Chondrocyte (in vitro differentiated cells): ENCODE measurements at regions not wholly inside any gene's neighbourhood (a gene's known extent, or its start where the extent isn't known, plus 50 kb on each side); places are given as distances from the start of the nearest gene placed in this dataset.

Experiments used
- DNase-seq: peaks from one replicate; pipeline ENCODE4 v3.0.0; 2021; ENCODE audit warnings: mixed read lengths, low spot score
- H3K27ac Mint-ChIP-seq: one replicate; pipeline ENCODE4 v1.8.0; 2021; ENCODE audit warnings: mild to moderate bottlenecking, moderate library complexity, mixed read lengths; ENCODE audit not compliant: unreplicated experiment
- H3K27me3 Mint-ChIP-seq: 2 replicates; pipeline ENCODE4 v1.8.0; 2021; ENCODE audit warnings: low read depth, mixed read lengths
- H3K36me3 Mint-ChIP-seq: 2 replicates; pipeline ENCODE4 v1.8.0; 2021; ENCODE audit warnings: low read depth, mixed read lengths
- H3K4me1 Mint-ChIP-seq: 2 replicates; pipeline ENCODE4 v1.8.0; 2021; ENCODE audit warnings: low read depth, mild to moderate bottlenecking, mixed read lengths
- H3K4me3 Mint-ChIP-seq: one replicate; pipeline ENCODE4 v1.8.0; 2021; ENCODE audit warnings: mild to moderate bottlenecking, moderate library complexity, mixed read lengths; ENCODE audit not compliant: unreplicated experiment
- H3K9me3 Mint-ChIP-seq: 2 replicates; pipeline ENCODE4 v1.8.0; 2021; ENCODE audit warnings: low read depth, mixed read lengths
- CTCF ChIP-seq: fragments of 200-600 bp; sonication (generic); IDR thresholded peaks from 2 replicates; pipeline ENCODE4 v1.5.0; 2021; ENCODE audit warnings: antibody characterized with exemption, mild to moderate bottlenecking, moderate library complexity

DNA sequence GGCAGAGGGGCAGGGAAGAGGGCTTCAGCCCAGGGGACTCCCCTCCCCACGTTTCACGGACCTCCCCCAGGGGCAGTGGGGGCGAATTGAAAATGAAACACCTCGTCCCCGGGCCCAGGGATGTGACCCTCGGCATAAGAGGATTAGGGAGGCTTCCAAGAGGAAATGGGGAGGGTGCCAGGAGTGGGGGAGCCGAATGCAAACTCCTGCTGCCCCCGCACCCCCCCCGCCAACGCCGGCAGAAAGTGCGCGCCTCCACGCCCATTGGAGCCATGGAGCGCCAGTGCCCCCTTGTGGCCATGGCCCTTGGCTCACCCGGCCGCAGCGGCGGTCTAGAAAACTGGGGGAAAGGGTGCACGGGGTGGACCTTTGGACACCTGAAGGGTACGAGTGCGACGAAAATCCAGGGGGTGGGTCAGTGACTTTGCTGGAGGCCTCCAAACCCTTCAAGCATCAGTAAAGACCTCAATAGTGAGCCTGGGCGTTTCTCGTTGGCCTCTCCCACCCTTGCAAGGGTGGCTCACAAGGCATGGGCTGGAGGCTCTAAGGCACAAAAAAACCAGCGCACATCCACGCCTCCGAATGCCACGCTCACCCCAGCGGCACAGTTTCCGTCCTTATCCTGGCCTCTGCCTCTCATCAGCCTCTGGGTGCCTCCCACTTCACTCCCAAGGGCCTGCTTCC, 120.8 kb upstream of the PJA1 start:
- H3K27ac Mint-ChIP-seq, result no peak overlapping the region
- peaks cover 2% of the 10 kb centered on the region for H3K27me3 Mint-ChIP-seq
- H3K36me3 Mint-ChIP-seq, result no peaks in the 10 kb centered on the region
- no peaks in the 10 kb centered on the region for H3K9me3 Mint-ChIP-seq
- no peaks in the 10 kb centered on the region for H3K4me1 Mint-ChIP-seq
- no peak for DNase-seq
- peak overlapping the region; percentile 33 for H3K4me3 Mint-ChIP-seq
- TF ChIP-seq CTCF, result peak; percentile 84

DNA sequence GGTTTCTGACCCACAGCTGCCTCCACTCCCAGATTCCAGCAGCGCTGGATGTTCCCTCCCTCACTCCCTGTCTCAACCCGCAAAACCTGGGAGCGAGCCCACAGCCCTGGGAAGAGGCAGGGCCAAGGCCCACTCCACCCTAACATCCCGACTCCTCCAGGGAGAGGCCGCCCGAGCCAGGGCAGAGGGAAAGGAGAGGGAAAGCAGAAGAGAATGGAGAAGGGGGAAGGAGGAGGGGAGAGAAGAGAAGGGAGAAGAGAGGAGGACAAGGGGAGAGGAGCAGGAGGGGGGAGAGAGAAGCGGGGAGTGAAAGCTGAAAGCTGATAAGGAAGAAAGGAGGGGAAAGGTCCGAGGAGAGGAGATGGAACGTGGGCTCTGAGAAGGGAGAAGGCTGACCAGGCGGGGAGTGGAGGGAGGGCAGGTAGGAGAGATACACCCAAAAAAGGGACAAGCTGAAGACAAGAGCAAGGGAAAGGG, 120.2 kb upstream of the PJA1 start:
- Mint-ChIP-seq H3K4me1 (no peaks in the 10 kb centered on the region), H3K27ac (no peak overlapping the region), H3K36me3 (no peaks in the 10 kb centered on the region), H3K9me3 (no peaks in the 10 kb centered on the region), H3K4me3 (peak overlapping the region; percentile 33), H3K27me3 (peaks cover 2% of the 10 kb centered on the region)
- no peak for TF ChIP-seq CTCF
- DNase-seq, result no peak

DNA sequence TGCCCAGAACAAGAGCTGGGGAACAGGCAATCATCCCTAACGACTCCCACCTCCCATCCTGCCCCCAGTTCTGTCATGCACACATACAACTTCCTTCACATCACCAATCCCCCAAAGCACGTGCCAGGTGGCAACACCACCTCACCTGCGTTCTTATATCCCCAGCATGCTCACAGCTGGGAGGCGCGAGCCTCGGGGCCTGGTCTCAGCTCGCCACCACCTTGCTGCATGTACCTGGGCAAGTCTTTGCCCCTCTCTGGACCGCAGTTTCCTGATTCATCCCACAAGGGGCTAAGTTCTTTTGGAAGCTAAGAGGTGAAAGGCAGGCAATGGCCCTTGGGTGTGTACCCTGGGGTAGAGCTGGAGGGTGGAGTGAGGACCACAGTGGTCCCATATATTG, 119.2 kb upstream of the PJA1 start:
- Mint-ChIP-seq H3K4me3 (no peak overlapping the region), H3K9me3 (no peaks in the 10 kb centered on the region), H3K27me3 (peaks cover 2% of the 10 kb centered on the region), H3K4me1 (no peaks in the 10 kb centered on the region), H3K36me3 (no peaks in the 10 kb centered on the region), H3K27ac (no peak overlapping the region)
- no peak for DNase-seq
- TF ChIP-seq CTCF, result no peak

DNA sequence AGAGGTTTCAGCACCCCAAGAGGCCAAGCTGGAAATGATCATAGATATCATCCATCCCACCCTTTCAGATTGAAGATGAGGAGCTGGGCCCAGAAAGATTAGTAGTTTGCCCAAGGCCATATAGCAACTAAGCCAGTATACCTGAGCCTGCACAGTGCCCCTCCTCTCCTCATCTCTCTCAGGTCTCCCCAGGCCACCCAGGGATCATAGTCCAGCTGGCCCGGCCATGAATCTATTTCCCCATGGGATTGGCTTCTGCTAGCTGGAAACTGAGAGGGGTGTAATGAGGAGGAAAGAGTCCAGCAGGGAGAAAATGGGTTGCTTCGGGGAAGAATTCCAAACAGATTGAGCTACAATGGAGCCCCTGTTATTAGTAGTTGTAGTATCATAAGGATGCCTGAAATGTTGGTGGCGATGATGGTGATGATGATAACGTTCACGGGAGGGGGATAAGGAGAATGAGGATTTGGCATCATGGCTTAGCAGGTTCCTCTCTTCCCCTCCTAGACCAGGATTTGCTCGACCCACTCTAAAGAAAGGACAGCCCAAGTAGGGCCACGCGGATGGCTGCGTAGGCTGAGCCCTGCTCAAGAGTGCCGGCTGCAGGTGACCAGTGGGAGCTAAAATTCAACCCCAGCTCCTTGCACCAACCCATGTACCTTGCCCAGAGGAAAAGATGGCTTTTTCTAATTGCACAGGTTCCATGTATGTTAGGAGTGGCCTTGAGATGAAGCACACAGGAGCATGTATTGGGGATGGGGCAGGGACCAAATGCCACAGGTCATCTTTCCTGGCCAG, 117.8 kb upstream of the PJA1 start:
- Mint-ChIP-seq H3K9me3 (no peaks in the 10 kb centered on the region), H3K4me1 (no peaks in the 10 kb centered on the region), H3K27ac (no peak overlapping the region), H3K4me3 (no peak overlapping the region), H3K27me3 (peaks cover 3% of the 10 kb centered on the region), H3K36me3 (no peaks in the 10 kb centered on the region)
- DNase-seq, result no peak
- TF ChIP-seq CTCF, result no peak

- Mint-ChIP-seq H3K27ac (no peak overlapping the region), H3K9me3 (no peaks in the 10 kb centered on the region), H3K27me3 (peaks cover 6% of the 10 kb centered on the region), H3K36me3 (no peaks in the 10 kb centered on the region), H3K4me3 (no peak overlapping the region), H3K4me1 (no peaks in the 10 kb centered on the region)
- TF ChIP-seq CTCF, result no peak
- DNase-seq, result no peak
Observed at GRCh38 chrX:69280933-69281332, 115.7 kb upstream of the PJA1 start.
